Left hindlimb (tissue), 1 donor: ENCODE measurements at regions not wholly inside any gene's neighbourhood (a gene's known extent, or its start where the extent isn't known, plus 50 kb on each side); places are given as distances from the start of the nearest gene placed in this dataset.

Source experiments
- DNase-seq: peaks from one replicate; pipeline ENCODE4 v3.0.0-alpha.2; 2018

DNA sequence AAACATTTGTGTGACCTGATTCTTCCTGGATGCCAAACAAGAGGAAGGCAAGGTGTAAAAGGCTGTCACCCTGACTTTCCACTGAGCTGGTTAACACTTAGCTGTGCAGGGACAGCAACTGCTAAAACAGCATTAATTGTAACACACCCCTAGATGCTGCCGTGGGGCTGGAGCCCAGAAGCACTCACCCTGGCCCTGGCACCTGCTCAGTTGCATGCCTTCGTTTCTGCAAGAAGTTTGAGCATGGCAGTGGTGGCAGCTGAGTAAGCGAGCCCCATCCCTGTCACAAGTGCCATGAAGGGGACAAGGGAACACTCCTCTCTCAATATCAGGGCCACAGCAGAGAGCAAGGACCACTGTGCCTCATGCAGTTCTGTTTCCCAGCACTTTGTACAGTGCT, 330.2 kb downstream of the TMEM114 start:
- no peak for DNase-seq

DNA sequence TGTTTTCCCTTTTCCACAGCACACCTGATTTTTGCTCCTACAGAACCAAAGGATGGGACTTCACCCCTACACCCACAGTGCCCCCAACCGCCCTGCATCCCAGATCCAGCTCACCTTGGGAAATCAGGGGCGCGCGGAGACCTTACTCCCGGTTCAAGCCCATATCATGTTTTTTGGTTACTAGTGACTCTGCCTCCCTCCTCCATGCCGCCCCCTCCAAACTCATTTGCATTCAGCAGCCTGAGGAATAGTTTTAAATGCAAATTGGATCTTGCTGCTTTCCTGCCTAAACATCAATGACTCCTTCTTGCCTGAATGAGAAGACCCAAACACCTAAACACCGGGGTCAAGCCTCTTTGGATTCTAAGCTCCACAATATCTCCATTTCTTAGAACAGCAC, 331.8 kb downstream of the TMEM114 start:
- DNase-seq = no peak

DNA sequence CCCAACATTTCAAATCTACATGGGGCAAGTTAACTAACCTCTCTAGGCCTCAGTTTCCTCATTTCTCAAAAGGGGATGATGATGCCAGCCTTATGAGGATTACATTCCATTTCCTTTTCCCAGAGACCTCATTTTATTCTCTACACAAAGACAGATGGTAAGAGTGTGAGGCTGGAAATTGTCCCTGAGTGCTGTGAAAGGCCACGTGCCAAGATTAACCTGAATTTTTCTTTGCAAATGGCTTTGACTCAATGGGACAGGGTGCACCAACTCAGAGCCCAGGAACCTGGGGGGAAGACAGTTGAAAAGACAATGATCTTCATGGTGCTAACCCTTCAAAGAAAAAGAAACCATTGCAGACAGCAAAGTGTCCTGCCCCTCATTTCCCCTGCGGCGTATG, 332.8 kb downstream of the TMEM114 start:
- no peak for DNase-seq

DNA sequence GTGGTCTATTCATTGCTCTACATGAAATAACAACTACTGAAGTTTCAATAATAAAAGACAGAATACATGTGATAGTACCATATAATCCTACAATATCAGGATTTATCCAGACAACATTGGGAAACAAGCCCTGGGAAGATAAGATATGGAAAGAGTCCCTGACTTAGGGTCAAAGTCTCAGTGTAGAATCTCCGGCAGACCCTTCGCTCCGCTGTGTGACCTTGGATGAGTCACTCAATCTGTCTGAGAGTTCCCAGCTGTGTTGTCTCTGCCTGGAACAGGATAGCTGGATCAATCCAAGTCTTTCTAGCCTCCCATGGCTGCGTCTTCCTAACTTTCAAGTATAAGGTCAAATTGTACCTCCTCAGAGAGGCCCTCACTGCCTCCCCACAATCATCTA, 335.9 kb downstream of the TMEM114 start:
- DNase-seq = no peak

DNA sequence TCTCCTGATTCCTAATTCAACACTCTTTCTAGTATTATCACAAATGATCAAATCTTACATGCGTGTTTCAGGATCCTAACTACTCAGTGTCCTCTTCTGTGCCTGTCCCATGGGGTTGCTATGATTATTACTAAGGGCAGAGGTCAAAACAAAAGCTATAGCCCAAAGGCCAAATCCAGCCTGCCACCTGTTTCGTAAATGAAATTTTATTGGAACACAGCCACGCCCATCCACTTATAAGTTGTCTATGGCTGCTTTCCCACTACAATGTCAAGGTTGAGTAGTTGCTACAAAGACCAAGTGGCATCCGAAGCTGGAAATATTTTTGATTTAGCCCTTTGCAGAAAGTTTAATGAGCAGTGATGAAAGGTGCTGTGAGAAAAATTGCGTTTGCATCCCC, 336.6 kb downstream of the TMEM114 start:
- no peak for DNase-seq

DNA sequence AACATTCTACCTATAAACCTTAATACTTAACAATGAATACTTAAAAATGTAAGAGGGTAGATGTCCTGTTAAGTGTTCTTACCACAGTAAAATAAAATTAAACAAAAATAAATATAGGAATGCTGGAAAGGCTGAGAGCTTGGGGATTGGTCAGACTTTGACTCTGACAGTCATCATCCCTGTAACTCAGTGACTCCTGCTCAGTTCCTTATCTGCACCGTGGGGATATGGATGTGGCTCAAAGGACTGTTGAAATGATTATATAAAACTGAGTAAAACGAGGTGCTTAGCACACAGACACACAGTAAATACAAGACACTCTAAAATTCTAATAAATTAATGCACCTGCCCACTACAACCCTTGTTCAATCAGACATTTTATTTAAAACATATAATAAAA, 338.6 kb downstream of the TMEM114 start:
- DNase-seq = no peak

DNA sequence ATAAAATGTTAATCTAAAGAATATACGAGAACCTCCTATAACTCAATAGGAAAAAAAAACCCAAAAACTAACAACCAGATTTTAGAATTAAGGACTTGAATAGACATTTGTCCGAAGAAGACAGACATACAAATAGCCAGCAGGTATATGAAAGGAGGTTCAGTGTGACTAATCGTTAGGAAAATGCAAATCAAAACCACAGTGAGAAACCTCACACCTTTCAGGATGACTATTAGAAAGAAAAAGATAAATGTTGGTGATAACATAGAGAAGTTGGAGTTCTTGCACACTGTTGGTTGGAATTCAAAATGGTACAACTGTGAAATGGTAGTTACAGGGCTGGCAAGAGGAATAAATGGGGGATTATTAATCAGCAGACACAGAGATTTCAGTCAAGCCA, 339.0 kb downstream of the TMEM114 start:
- no peak for DNase-seq

DNA sequence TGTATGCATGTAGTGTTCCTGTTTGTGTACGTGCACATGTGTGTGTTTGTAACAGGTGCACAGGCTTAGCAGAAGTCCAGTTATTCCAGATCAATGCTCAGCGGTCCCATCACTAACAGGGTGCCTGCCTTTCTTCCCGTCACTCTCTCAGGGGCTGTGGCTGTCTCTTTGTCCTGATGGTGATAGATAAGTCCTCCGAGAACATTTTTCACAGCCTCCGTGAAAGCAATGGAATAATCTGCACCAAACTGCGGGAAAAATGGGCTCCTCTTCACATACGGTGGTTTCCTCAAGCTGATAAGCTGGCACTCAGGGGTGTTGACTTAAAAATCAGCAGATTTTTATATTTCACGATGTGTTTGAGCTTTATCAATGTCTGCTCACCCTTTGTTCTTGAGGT, 342.3 kb downstream of the TMEM114 start:
- no peak for DNase-seq

DNA sequence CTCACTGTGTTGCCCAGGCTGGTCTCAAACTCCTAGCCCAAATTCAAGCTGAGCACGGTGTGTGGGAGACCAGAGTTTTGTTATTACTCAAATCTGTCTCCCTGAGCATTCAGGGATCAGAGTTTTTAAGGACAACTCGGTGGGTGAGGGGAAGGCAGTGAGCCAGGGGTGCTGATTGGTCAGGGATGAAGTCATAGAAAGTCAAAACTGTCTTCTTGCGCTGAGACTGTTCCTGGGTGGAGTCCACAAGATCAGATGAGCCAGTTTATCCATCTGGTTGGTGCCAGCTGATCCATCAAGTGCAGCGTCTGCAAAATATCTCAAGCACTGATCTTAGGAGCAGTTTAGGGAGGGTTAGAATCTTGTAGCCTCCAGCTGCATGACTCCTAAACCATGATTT, 346.3 kb downstream of the TMEM114 start:
- no peak for DNase-seq

DNA sequence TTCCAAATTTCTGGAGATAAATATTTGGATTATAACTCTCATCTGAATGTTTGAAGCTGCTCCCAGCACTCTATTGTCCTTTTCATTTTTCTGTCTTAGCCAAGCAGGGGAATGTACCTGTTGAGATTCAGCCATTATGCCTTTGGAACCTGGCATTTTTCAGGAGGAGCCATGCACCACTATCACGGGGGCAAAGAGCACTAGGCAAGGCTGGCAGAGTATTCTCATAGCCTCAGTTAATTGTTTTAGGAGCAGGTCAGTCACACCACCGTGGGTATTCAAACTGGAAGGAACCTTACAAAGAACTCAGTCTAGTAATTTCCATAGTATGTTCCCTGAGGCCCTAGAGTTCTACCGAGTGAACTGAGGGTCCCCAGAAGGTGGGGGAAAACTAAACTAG, 348.9 kb downstream of the TMEM114 start:
- no peak for DNase-seq

DNA sequence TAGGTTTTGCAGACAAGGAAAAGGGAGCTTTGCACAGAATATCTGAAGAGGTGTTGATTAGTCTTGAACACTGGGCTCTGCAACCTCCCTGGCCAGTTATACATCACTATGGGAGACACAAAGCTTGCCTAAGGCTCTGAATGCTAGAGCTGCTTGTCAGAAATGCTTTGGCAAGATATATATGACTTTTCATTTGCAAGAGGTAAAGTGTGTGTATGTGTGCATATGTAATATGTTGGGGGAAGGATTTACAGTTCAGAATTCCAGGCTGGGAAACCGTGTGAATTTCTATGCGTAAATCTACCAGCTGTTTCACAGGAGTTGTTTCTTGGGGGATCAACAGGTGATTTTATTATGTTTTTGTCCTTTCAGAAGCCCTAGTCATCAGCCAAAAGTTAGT, 350.9 kb downstream of the TMEM114 start:
- no peak for DNase-seq

DNA sequence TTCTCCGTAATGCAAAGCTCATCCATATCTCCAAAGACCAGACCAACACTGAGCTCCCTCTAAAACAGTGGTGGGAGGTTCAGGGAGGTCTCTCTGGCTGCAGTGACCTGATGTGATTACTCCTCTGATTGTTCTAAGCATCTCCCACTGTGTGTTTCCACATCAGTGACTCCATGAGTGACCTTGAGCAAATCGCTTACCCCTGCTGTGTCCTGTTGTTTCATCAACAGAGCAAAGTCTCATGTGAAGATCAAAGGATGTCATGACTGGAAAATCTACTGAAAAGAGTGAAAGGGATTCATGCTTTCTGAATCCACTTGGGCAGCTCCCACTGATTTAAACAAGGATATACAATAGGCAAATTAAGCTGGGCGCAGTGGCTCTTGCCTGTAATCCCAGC, 352.9 kb downstream of the TMEM114 start:
- no peak for DNase-seq

DNA sequence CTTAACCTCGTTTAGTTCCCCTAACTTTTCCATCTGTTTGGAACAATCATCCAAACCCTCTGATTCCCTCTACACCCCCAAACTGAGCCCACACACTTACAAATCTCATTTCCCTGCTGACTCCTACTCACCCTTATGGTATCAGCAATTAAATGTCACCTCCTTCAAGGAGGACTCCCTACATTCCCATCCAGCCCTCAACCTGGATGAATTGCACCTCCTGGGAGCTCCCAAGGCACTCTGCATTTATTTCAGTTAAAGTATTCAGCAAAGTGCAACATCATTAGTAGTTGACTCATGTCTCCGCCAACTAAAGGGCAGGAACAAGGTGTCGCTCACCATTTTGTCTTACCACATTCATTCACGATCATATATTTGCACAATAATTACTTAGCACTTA, 353.5 kb downstream of the TMEM114 start:
- DNase-seq = no peak

DNA sequence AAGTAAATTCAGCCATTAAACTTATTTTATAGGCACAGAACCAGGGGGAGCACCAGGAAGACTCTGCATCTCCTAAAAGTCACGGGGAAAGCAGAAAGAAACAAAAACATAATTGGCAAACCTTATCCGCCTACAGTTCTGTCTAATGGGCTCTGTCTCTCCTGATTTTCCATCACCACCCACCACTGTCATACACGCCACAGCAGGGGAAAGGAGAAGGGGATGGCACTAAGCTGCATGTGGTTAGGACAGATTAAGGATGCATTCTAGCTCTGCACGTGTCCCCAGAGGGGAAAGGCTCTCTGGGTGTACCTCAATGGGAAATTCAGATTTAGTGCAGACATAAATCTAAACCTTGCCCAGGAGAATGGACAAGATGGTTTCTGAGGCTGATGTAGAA, 359.8 kb downstream of the TMEM114 start:
- no peak for DNase-seq

DNA sequence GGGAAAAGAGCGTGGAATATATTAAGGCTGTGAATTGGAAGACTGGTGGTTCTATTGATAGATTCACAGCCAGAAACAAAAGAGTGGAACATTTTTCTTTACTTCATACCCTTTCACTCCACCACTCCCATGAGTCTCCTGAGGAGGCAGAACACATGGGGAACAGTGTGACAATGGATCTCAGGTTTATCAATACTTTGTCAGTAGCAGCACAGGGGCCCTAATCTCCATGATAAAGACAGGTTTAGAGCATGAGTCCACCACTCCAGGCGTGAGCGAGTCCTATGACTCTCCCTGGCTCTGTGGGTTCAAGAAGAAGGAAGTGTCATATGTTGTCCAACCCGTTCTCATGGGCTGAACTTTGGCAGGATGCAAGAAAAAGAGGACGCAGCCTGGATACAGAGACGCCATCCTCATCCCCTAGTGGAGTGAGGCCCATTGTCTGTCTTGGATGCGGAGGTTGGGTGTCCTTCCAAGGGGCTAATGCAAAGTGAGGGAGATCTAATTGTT, 361.2 kb downstream of the TMEM114 start:
- no peak for DNase-seq

DNA sequence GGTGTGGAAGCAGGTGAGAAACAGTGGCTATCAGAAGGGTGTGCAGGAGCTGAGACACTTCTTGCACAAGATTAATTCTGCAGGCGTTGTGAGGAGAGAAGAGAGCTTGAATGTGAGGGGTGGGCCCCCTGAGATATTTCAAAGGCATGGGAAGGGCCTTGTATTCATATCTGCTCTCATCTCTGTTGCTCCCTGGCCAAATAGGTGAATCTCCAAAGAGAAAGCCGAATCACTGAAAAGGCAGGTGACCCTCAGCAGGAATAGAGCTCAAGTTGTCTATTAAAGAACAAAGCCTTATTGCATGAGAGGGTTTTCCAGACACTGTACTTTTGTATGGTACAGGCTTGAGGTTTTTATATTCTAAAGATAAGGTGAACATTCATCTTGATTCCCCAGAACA, 373.1 kb downstream of the TMEM114 start:
- DNase-seq = no peak

DNA sequence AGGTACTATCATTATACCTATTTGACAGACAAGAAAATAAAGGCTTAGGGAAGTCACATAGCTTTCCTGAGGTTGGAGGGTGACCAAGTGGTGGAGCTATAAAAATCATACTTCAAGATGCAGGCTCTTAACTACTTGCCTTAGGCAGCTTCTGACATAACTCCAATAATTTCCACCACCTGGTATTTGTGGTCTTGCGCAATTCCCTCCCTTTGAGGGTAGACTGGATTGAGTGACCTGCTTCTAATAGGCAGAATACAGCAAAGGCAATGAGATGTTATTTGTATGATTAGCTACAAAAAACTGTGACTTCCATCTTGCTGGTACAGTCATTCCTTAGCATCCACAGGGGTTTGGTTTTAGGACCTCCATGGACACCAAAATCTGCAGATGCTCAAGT, 385.5 kb downstream of the TMEM114 start:
- no peak for DNase-seq

DNA sequence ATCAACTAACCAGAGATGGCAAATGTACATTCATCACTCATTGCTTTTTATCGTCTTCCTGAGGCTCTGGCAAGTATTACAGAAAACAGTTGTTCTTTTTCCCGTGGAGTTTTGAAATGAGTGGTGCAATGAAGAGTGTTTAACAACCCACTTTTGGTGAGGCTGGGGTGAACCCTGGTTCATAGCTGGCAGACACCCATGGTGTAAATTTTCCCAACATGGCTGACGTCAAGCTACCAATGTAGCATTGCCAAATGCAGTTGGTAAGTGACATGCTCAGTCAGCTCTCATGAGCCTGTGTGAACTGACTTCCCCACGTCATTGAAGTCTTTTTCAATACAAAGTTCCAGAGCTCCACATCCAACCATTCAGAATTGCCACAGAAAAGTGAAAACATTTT, 386.2 kb downstream of the TMEM114 start:
- no peak for DNase-seq

DNA sequence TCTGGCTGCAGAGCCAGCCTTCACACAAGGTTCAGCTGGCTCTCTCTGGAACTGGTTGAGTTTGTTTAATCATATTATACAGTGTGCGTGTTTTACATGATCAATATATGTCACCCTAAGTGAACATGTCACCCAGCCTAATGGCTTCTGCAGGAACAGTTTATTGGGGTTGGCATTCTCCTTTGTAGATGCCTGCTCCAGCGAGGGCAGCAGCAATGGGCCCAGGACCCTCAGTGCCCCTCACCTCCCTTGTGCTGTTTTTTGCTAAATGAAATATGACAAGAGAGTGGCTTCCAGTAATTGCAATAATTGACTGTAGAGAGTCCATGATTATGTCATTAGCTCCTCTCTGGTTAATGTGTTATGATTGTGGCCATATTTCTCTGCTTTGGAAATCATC, 387.2 kb downstream of the TMEM114 start:
- no peak for DNase-seq

DNA sequence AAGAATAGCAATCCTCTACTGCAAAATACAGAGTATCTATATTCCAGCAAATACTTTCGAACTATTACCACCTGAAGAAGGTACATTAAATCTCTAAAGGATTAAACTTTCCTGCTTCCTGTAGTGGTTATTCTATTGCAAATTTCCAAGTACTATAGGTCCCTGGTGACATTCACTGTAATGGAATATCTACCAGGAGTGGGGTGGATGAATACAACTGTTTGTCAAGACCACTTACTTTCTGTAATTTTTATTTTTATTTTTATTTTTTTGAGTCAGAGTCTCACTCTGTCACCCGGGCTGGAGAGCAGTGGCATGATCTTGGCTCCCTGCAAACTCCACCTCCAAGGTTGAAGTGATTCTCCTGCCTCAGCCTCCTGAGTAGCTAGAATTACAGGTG, 389.5 kb downstream of the TMEM114 start:
- DNase-seq = no peak

DNA sequence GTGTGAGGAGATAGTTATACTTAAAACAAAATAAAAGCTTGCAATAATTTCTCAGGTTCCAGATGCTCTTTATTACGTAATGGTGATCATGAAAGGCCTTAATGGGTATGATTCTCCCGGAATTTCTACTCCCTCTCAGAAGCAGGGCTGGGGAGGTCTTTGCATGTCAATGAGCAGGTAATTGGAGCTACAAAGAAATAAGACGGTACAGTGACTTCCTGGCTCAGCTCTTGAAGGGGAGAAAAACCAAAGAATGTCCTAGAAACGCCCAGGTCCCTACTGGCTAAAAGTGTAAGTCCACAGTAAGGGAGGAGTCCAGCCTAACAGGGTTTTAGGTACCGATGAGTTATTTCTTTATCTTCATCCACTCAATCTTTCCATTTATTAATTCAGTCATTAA, 390.9 kb downstream of the TMEM114 start:
- no peak for DNase-seq

DNA sequence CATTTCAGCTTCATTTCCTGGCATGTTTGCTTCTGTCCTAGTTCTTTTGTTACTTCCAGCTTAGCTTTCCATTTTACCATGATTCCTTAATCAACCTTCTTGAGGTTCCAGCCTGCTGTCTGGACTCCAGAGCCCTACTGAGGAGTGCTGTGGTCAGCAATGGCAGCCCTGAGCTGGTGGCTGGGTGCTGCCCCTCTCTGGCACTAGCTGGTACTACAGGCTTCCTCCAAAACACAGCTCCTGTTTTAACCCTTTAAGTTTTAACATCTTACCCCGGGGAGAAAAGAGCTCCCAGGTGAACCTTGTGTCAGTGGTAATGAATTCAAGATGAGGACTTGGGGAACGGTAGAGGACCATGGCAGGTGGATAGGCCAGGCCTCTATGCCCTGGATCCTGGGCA, 395.5 kb downstream of the TMEM114 start:
- no peak for DNase-seq

DNA sequence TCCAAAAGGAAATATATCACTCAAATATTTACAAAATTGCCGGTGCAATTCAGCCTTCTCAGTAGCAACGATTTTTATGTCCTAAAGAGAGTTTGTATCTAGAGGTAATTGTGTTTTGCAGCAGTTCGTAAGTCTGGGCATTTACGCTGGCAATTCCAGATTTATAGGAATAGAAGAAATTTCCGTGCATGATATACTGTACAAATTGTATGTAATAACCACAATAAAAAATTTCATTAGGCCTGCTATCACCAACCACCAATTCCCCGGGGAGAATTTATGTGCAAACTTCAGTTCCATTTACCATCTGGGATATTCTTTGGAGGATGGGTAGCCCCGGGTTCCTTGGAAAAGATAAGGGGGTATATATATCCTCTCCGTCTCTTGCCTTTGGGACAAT, 401.5 kb downstream of the TMEM114 start:
- no peak for DNase-seq

DNA sequence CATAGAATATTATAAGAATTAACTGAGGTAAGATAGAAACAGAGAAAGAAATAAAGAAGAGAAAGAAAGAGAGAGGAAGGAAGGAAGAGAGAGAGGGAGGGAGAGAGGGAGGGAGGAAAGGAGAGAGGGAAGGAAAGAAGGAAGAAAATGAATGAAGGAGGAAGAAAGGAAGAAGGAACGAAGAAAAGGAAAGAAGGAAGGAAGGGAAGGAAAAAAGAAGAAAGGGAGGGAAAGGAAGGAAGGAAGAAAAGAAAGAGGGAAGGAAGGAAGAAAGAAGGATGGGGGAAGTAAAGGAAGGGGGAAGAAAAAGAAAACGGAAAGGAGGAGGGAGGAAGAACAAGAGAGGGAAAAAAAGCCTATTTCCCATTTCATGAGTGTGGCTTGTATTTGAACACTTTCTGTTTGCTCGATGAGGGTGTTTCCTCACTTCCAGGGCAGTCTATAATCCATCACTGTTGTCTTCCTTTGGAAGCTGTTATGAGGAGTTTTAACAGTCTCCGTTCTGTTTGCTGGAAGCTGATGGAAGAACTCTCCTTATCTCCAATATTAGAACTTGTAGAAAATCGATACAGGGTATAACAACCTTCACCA, 402.4 kb downstream of the TMEM114 start:
- DNase-seq = no peak

DNA sequence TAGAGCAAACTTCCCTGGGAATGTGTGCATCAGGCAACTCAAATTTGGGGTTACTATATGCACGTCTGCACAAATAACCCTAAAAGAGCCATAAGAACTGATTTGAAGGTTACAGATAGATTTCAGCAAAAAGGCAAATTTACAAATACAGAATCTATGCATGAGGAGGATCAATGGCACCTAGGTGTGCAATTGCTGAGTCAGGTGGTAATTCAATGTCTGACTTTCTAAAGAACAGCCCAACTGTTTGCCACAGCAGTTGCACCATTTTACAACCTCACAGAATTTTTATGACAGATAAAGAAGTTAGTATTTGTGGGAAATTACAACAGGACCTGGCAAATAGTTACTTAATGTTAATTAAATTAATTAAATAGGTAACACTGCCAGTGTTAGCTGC, 405.5 kb downstream of the TMEM114 start:
- no peak for DNase-seq
